ENCODE measurements at regions not wholly inside any gene's neighbourhood (a gene's known extent, or its start where the extent isn't known, plus 50 kb on each side); places are given as distances from the start of the nearest gene placed in this dataset.
"Not testable (repeated sequence)": the region's sequence is repeated elsewhere in the genome, so short reads cannot be mapped to it uniquely, and the experiment has no call there.

DNA sequence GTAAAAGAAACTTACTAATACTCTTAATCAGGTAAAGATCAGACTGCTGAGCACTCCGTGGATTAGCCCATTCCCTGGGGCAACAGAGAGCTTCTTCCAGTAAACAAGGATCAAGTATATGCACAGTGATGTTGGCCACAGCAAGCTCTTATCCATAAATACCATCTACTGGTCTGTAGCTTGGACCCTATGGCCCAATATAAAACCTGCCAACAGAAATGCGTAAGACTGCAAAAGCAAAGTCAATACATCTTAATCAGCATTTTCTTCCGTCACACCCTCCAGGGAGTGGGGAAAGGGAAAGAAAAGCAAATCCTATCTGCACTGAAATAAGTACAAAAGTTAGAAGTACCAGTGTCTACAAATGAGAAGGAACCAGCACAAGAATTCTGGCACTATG lies 1082.1 kb downstream of the ZPLD1 start:
- DNase-seq (ENCODE audit: low read depth), result no peak
- no peak for TF ChIP-seq CTCF (IDR thresholded peaks at IDR 0.05; ENCODE audit: insufficient read depth, low read depth, low read length)
- Histone ChIP-seq H3K27me3 (ENCODE audit: control insufficient read depth, insufficient read depth, low read length) (no peaks in the 10 kb centered on the region), H3K4me3 (ENCODE audit: low read depth, low read length) (no peak overlapping the region), H3K36me3 (ENCODE audit: control insufficient read depth, insufficient read depth, low read length) (no peaks in the 10 kb centered on the region)
- ChIA-PET POLR2A (no interaction called here), CTCF (interaction anchor here (1.0 kb wide), 1 partner anchor 14 kb away, joined by 3 read pairs; no protein-coding TSS in a partner anchor)

DNA sequence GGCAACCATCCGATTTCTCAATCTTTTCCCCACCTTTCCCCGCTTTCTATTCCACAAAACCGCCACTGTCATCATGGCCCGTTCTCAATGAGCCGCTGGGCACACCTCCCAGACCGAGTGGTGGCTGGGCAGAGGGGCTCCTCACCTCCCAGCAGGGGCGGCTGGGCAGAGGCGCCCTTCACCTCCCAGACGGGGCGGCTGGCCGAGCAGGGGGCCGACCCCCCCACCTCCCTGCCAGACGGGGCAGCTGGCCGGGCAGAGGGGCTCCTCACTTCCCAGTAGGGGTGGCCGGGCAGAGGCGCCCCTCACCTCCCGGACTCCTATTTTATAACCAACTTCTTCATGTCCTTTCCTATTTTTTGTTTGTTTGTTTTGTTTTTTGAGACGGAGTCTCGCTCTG lies 1096.5 kb downstream of the ZPLD1 start:
- CTCF ChIA-PET; H3K4me3 ChIP-seq (ENCODE audit: low read depth, low read length); H3K27me3 ChIP-seq (ENCODE audit: control insufficient read depth, insufficient read depth, low read length); DNase-seq (ENCODE audit: low read depth); POLR2A ChIA-PET; H3K36me3 ChIP-seq (ENCODE audit: control insufficient read depth, insufficient read depth, low read length): not testable (repeated sequence)

DNA sequence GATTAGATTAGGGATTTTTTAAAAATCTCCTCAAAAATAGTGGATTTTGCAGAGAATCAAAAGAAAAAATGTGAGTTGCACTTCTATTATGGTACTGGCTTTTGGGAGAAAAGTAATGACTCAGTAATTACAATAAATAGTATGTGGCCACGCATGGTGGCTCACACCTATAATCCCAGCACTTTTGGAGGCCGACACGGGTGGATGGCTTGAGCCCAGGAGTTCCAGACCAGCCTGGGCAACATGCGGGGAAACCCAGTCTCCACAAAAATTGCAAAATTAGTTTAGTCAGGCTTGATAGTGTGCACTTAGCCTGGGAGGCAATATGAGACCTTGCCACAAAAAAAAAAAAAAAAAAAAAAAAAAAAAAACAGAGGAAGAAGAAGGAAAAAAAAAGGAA lies 1098.2 kb downstream of the ZPLD1 start:
- CTCF ChIA-PET, result no interaction called here
- POLR2A ChIA-PET, result no interaction called here
- no peak for TF ChIP-seq CTCF (IDR thresholded peaks at IDR 0.05; ENCODE audit: insufficient read depth, low read depth, low read length)

DNA sequence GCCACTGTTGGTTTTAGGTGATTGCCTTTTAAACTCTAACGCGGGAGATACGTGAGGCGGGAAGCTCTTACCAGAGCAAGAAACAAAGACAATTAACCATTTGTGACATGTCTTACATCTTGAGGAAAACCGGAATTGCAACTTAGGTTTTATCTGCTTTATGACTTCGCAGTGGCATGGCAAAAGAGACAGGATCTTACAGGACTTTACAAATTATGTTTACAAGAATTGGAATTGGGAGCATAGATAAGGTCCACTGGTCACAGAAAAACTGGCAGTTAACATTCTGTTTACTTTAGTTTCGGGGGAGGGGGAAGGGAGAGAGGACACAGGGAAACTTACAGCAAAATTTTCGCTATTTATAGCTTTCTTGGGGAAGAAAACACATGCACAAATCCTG lies 1119.6 kb downstream of the ZPLD1 start:
- no peak for DNase-seq (ENCODE audit: low read depth)
- TF ChIP-seq CTCF (IDR thresholded peaks at IDR 0.05; ENCODE audit: insufficient read depth, low read depth, low read length), result no peak
- H3K36me3 ChIP-seq (ENCODE audit: control insufficient read depth, insufficient read depth, low read length), result no peaks in the 10 kb centered on the region
- no peak overlapping the region for H3K4me3 ChIP-seq (ENCODE audit: low read depth, low read length)
- CTCF ChIA-PET, result no interaction called here
- no peaks in the 10 kb centered on the region for H3K27me3 ChIP-seq (ENCODE audit: control insufficient read depth, insufficient read depth, low read length)
- POLR2A ChIA-PET, result no interaction called here

More for the DNA sequence above, 1098.2 kb downstream of the ZPLD1 start:
- H3K36me3 ChIP-seq (ENCODE audit: control insufficient read depth, insufficient read depth, low read length), result no peaks in the 10 kb centered on the region
- H3K27me3 ChIP-seq (ENCODE audit: control insufficient read depth, insufficient read depth, low read length), result no peaks in the 10 kb centered on the region
- H3K4me3 ChIP-seq (ENCODE audit: low read depth, low read length), result no peak overlapping the region
- no peak for DNase-seq (ENCODE audit: low read depth)

GRCh38 chr3:103564116-103564515 lies 1129.3 kb downstream of the ZPLD1 start:
- CTCF ChIA-PET; H3K27me3 ChIP-seq (ENCODE audit: control insufficient read depth, insufficient read depth, low read length); POLR2A ChIA-PET: not testable (repeated sequence)

DNA sequence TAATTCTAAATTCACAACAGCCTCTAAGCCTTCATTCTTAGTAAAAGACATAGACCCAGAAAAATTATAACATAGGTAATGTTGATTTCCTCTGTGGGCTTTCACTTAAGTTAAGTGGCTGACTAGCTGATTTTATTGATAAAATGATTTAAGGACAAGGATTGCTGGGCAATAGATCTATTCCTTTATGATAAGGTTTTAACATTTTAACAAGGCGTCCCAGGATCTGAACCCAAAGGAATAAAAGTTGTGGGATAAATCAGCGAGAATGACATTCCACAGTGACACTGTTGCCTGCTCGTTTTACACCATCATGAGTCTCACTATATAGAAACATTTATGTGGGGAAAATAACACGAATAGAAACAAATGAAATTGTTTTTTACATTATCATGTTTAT lies 1151.0 kb downstream of the ZPLD1 start:
- CTCF ChIA-PET, result no interaction called here
- Histone ChIP-seq H3K27me3 (ENCODE audit: control insufficient read depth, insufficient read depth, low read length) (no peaks in the 10 kb centered on the region), H3K4me3 (ENCODE audit: low read depth, low read length) (no peak overlapping the region), H3K36me3 (ENCODE audit: control insufficient read depth, insufficient read depth, low read length) (no peaks in the 10 kb centered on the region)
- TF ChIP-seq CTCF (IDR thresholded peaks at IDR 0.05; ENCODE audit: insufficient read depth, low read depth, low read length), result no peak
- POLR2A ChIA-PET, result no interaction called here
- DNase-seq (ENCODE audit: low read depth), result no peak

More at GRCh38 chr3:103564116-103564515, 1129.3 kb downstream of the ZPLD1 start:
- not testable (repeated sequence) for H3K4me3 ChIP-seq (ENCODE audit: low read depth, low read length); H3K36me3 ChIP-seq (ENCODE audit: control insufficient read depth, insufficient read depth, low read length); DNase-seq (ENCODE audit: low read depth)

All from BJ (cell line).